Liver (tissue), 7 donors: ENCODE measurements at regions not wholly inside any gene's neighbourhood (a gene's known extent, or its start where the extent isn't known, plus 50 kb on each side); places are given as distances from the start of the nearest gene placed in this dataset.
"Not testable (repeated sequence)": the region's sequence is repeated elsewhere in the genome, so short reads cannot be mapped to it uniquely, and the experiment has no call there.

Source experiments
- DNase-seq: peaks from one replicate; pipeline ENCODE4 v3.0.0-alpha.2; 2017; ENCODE audit warnings: low spot score
- H3K27ac ChIP-seq, 2 donors: one replicate each; pipeline ENCODE4 v1.7.0; 2013; ENCODE audit warnings: inconsistent platforms in 2 of 2, low read length in 2 of 2, control low read depth in 1 of 2, low read depth in 1 of 2, mild to moderate bottlenecking in 1 of 2
- H3K27me3 ChIP-seq, 4 donors: one replicate each; pipeline versions ENCODE4 v1.6.1 to v1.7.0; 2013; ENCODE audit warnings: low read length in 3 of 4, inconsistent platforms in 1 of 4, mild to moderate bottlenecking in 1 of 4, moderate library complexity in 1 of 4; ENCODE audit not compliant: control insufficient read depth in 4 of 4, insufficient read depth in 4 of 4
- H3K36me3 ChIP-seq, 4 donors: one replicate each; pipeline versions ENCODE4 v1.6.1 to v1.7.0; 2013; ENCODE audit warnings: low read length in 3 of 4, mild to moderate bottlenecking in 3 of 4, low read depth in 1 of 4, moderate library complexity in 1 of 4; ENCODE audit not compliant: control insufficient read depth in 4 of 4, insufficient read depth in 3 of 4
- H3K4me1 ChIP-seq, 4 donors: one replicate each; pipeline versions ENCODE4 v1.6.1 to v1.7.0; 2013; ENCODE audit warnings: low read length in 3 of 4, mild to moderate bottlenecking in 3 of 4, moderate library complexity in 1 of 4; ENCODE audit not compliant: control insufficient read depth in 4 of 4, insufficient read depth in 4 of 4
- H3K4me3 ChIP-seq, 3 donors: one replicate each; pipeline versions ENCODE4 v1.6.1 to v1.7.0; 2013; ENCODE audit warnings: low read length in 3 of 3, control low read depth in 1 of 3, low read depth in 1 of 3, mild to moderate bottlenecking in 1 of 3
- H3K9ac ChIP-seq, 2 donors: one replicate each; pipeline ENCODE4 v1.7.0; 2013; ENCODE audit warnings: low read length in 2 of 2, mild to moderate bottlenecking in 2 of 2, moderate library complexity in 2 of 2, control low read depth in 1 of 2, low read depth in 1 of 2
- H3K9me3 ChIP-seq, 4 donors: one replicate each; pipeline versions ENCODE4 v1.6.1 to v1.7.0; 2013; ENCODE audit warnings: low read length in 3 of 4; ENCODE audit not compliant: control insufficient read depth in 4 of 4
- FOXA1 ChIP-seq: IDR thresholded peaks from 2 replicates; pipeline ENCODE4 v1.6.1; 2016; ENCODE audit warnings: antibody characterized with exemption
- FOXA2 ChIP-seq: IDR thresholded peaks from 2 replicates; pipeline ENCODE4 v1.6.1; 2016; ENCODE audit warnings: antibody characterized with exemption
- GABPA ChIP-seq, 2 donors: IDR thresholded peaks in 1 of 2; conservative IDR thresholded peaks in 1 of 2; 2 replicates each; pipeline ENCODE4 v1.6.1; 2016; ENCODE audit warnings: antibody characterized with exemption in 2 of 2, mild to moderate bottlenecking in 1 of 2, moderate library complexity in 1 of 2
- HNF4A ChIP-seq, 2 donors: conservative IDR thresholded peaks; 2 replicates each; pipeline ENCODE4 v1.6.1; 2016; ENCODE audit warnings: antibody characterized with exemption in 2 of 2, mild to moderate bottlenecking in 2 of 2
- HNF4G ChIP-seq: IDR thresholded peaks from 2 replicates; pipeline ENCODE4 v1.6.1; 2016; ENCODE audit warnings: antibody characterized with exemption
- JUND ChIP-seq, 2 donors: IDR thresholded peaks; 2 replicates each; pipeline ENCODE4 v1.6.1; 2016; ENCODE audit warnings: antibody characterized with exemption in 2 of 2
- MAX ChIP-seq: IDR thresholded peaks from 2 replicates; pipeline ENCODE4 v1.6.1; 2016; ENCODE audit warnings: antibody characterized with exemption
- NR2F2 ChIP-seq: IDR thresholded peaks from 2 replicates; pipeline ENCODE4 v1.6.1; 2016; ENCODE audit warnings: antibody characterized with exemption
- RAD21 ChIP-seq, 2 donors: IDR thresholded peaks; 2 replicates each; pipeline ENCODE4 v1.6.1; 2016; ENCODE audit warnings: antibody characterized with exemption in 2 of 2, mild to moderate bottlenecking in 2 of 2
- REST ChIP-seq: IDR thresholded peaks from 2 replicates; pipeline ENCODE4 v1.6.1; 2016; ENCODE audit warnings: antibody characterized with exemption, mild to moderate bottlenecking
- SP1 ChIP-seq: IDR thresholded peaks from 2 replicates; pipeline ENCODE4 v1.6.1; 2018; ENCODE audit warnings: antibody characterized with exemption, mild to moderate bottlenecking
- YY1 ChIP-seq: IDR thresholded peaks from 2 replicates; pipeline ENCODE4 v1.6.1; 2016; ENCODE audit warnings: antibody characterized with exemption, mild to moderate bottlenecking
- ZBTB33 ChIP-seq: IDR thresholded peaks from 2 replicates; pipeline ENCODE4 v1.6.1; 2016; ENCODE audit warnings: antibody characterized with exemption
- WGBS: extraction: QIAGEN DNeasy Blood & Tissue Kit; methylation state at CpG from one replicate; pipeline ENCODE4 v1.1.7; 2013; 5-methylcytosine and 5-hydroxymethylcytosine counted together
- donor health status: healthy.
- donor health status: healthy.
- donor health status: healthy.
- donor health status: healthy.

- TF ChIP-seq REST: no peak
These were observed 166.3 kb downstream of the SKIDA1 start (continued) for GRCh38 chr10:21359202-21359601.

- TF ChIP-seq MAX (no peak), YY1 (no peak), RAD21 (IDR thresholded peaks at IDR 0.05) (no peak), ZBTB33 (no peak), FOXA2 (no peak)
- no peaks in the 10 kb centered on the region for H3K27me3 ChIP-seq
- 68% methylated on average over 2 of the region's 2 CpGs for WGBS
- no peaks in the 10 kb centered on the region for H3K36me3 ChIP-seq
- H3K27ac ChIP-seq: no peak overlapping the region
- DNase-seq: no peak
- H3K9me3 ChIP-seq: no peaks in the 10 kb centered on the region
- H3K4me3 ChIP-seq: no peak overlapping the region
- no peak overlapping the region for H3K9ac ChIP-seq
- H3K4me1 ChIP-seq: no peaks in the 10 kb centered on the region
These were observed 169.9 kb downstream of the SKIDA1 start for GRCh38 chr10:21355591-21356011.

GRCh38 chr10:21352886-21353285 is 172.6 kb downstream of the SKIDA1 start:
- H3K4me3 ChIP-seq: no peak overlapping the region
- H3K9me3 ChIP-seq: no peaks in the 10 kb centered on the region
- no peak for DNase-seq
- no peak for TF ChIP-seq JUND (IDR thresholded peaks at IDR 0.05)
- TF ChIP-seq SP1: no peak
- no peak for TF ChIP-seq REST
- no peak for TF ChIP-seq FOXA1
- no peak for TF ChIP-seq HNF4A (conservative IDR thresholded peaks at IDR 0.05)
- no peak for TF ChIP-seq NR2F2
- no peak for TF ChIP-seq HNF4G
- TF ChIP-seq RAD21 (IDR thresholded peaks at IDR 0.05): no peak
- no peak for TF ChIP-seq GABPA (IDR thresholded peaks at IDR 0.05 in 1 of 2, conservative IDR thresholded peaks at IDR 0.05 in 1 of 2)
- no peak for TF ChIP-seq MAX
- no peak for TF ChIP-seq YY1
- no peak overlapping the region for H3K27ac ChIP-seq
- H3K36me3 ChIP-seq: no peaks in the 10 kb centered on the region
- H3K4me1 ChIP-seq: no peaks in the 10 kb centered on the region
- H3K9ac ChIP-seq: no peak overlapping the region
- 84% methylated on average over 1 of the region's 1 CpG for WGBS
- no peaks in the 10 kb centered on the region for H3K27me3 ChIP-seq

GRCh38 chr10:21351594-21351993 is 173.9 kb downstream of the SKIDA1 start:
- not testable (repeated sequence) for H3K27me3 ChIP-seq, H3K36me3 ChIP-seq, H3K9me3 ChIP-seq, H3K27ac ChIP-seq, DNase-seq, H3K4me1 ChIP-seq, H3K9ac ChIP-seq, H3K4me3 ChIP-seq
- 64% methylated on average over 2 of the region's 2 CpGs for WGBS
